ENCODE measurements at regions not wholly inside any gene's neighbourhood (a gene's known extent, or its start where the extent isn't known, plus 50 kb on each side); places are given as distances from the start of the nearest gene placed in this dataset.

GRCh38 chr5:50559955-50560354 is 106.5 kb upstream of the PARP8 start:
- H3K27ac ChIP-seq: no peak overlapping the region
- H3K27me3 ChIP-seq (ENCODE audit: control insufficient read depth, insufficient read depth, low read length): no peaks in the 10 kb centered on the region
- TF ChIP-seq CTCF (IDR thresholded peaks at IDR 0.05): no peak
- H2AFZ ChIP-seq: no peak overlapping the region
- no peak overlapping the region for H3K9ac ChIP-seq
- H3K4me3 ChIP-seq (ENCODE audit: low read depth, low read length): no peak overlapping the region
- H3K36me3 ChIP-seq (ENCODE audit: control insufficient read depth, insufficient read depth, low read length): no peaks in the 10 kb centered on the region
- peaks cover 6% of the 10 kb centered on the region for H3K4me1 ChIP-seq
- H3K79me2 ChIP-seq: no peaks in the 10 kb centered on the region
- no peaks in the 10 kb centered on the region for H3K9me3 ChIP-seq (ENCODE audit: control insufficient read depth, low read length)
- no peak overlapping the region for H3K4me2 ChIP-seq (ENCODE audit: low read length)

GRCh38 chr5:50562694-50563093 is 103.7 kb upstream of the PARP8 start:
- Histone ChIP-seq H3K27me3 (ENCODE audit: control insufficient read depth, insufficient read depth, low read length) (no peaks in the 10 kb centered on the region), H3K9ac (no peak overlapping the region), H3K4me3 (ENCODE audit: low read depth, low read length) (no peak overlapping the region), H3K79me2 (no peaks in the 10 kb centered on the region), H2AFZ (peak overlapping the region; percentile 42), H3K36me3 (ENCODE audit: control insufficient read depth, insufficient read depth, low read length) (no peaks in the 10 kb centered on the region), H3K4me1 (peaks cover 8% of the 10 kb centered on the region), H3K4me2 (ENCODE audit: low read length) (no peak overlapping the region), H3K9me3 (ENCODE audit: control insufficient read depth, low read length) (no peaks in the 10 kb centered on the region), H3K27ac (no peak overlapping the region)
- TF ChIP-seq CTCF (IDR thresholded peaks at IDR 0.05): no peak

GRCh38 chr5:50564079-50564478 is 102.4 kb upstream of the PARP8 start:
- Histone ChIP-seq H3K79me2 (no peaks in the 10 kb centered on the region), H3K4me1 (peaks cover 6% of the 10 kb centered on the region), H3K27ac (peak overlapping the region; percentile 25), H3K9ac (no peak overlapping the region), H3K27me3 (ENCODE audit: control insufficient read depth, insufficient read depth, low read length) (no peaks in the 10 kb centered on the region), H3K4me2 (ENCODE audit: low read length) (no peak overlapping the region), H2AFZ (peak overlapping the region; percentile 53), H3K9me3 (ENCODE audit: control insufficient read depth, low read length) (no peaks in the 10 kb centered on the region), H3K36me3 (ENCODE audit: control insufficient read depth, insufficient read depth, low read length) (no peaks in the 10 kb centered on the region), H3K4me3 (ENCODE audit: low read depth, low read length) (no peak overlapping the region)
- TF ChIP-seq CTCF (IDR thresholded peaks at IDR 0.05): no peak

GRCh38 chr5:50564558-50564957 is 101.9 kb upstream of the PARP8 start:
- Histone ChIP-seq H3K36me3 (ENCODE audit: control insufficient read depth, insufficient read depth, low read length) (no peaks in the 10 kb centered on the region), H3K27me3 (ENCODE audit: control insufficient read depth, insufficient read depth, low read length) (no peaks in the 10 kb centered on the region), H3K79me2 (no peaks in the 10 kb centered on the region), H3K4me1 (peaks cover 6% of the 10 kb centered on the region), H3K4me3 (ENCODE audit: low read depth, low read length) (no peak overlapping the region), H3K9ac (no peak overlapping the region), H3K27ac (peak overlapping the region; percentile 25), H2AFZ (peak overlapping the region; percentile 53), H3K4me2 (ENCODE audit: low read length) (no peak overlapping the region), H3K9me3 (ENCODE audit: control insufficient read depth, low read length) (no peaks in the 10 kb centered on the region)
- no peak for TF ChIP-seq CTCF (IDR thresholded peaks at IDR 0.05)

- no peaks in the 10 kb centered on the region for H3K27me3 ChIP-seq (ENCODE audit: control insufficient read depth, insufficient read depth, low read length)
- TF ChIP-seq CTCF (IDR thresholded peaks at IDR 0.05): no peak
- no peaks in the 10 kb centered on the region for H3K36me3 ChIP-seq (ENCODE audit: control insufficient read depth, insufficient read depth, low read length)
- H3K27ac ChIP-seq: no peak overlapping the region
- no peaks in the 10 kb centered on the region for H3K9me3 ChIP-seq (ENCODE audit: control insufficient read depth, low read length)
- no peak overlapping the region for H3K9ac ChIP-seq
- peaks cover 18% of the 10 kb centered on the region for H3K4me1 ChIP-seq
- H3K4me2 ChIP-seq (ENCODE audit: low read length): no peak overlapping the region
- H3K4me3 ChIP-seq (ENCODE audit: low read depth, low read length): no peak overlapping the region
- H3K79me2 ChIP-seq: no peaks in the 10 kb centered on the region
- peak overlapping the region; percentile 47 for H2AFZ ChIP-seq
Observed at GRCh38 chr5:50574121-50574520, 92.3 kb upstream of the PARP8 start.
